ENCODE measurements at regions not wholly inside any gene's neighbourhood (a gene's known extent, or its start where the extent isn't known, plus 50 kb on each side); places are given as distances from the start of the nearest gene placed in this dataset.
A peak's percentile ranks its signal among the peaks of the same experiment; 100 is the strongest.

DNA sequence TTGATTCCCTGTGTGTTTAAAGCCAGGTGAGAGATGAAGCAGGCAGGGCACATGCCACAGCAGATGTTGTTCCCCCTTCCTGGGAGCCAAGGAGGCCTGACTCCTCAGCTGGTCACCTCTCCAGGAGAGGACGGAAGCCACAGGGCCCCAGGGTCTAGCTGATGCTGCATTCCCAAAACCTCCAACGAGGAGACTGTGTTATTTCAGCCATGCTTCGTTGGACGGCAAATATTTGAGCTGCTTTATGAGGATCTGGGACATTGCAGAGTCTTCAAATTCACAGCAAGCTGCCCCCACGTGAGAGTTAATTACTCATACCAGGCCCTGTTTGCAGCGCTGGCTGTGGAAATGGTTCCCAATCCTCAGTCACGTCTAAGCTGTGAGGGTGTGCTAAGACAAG is 85.3 kb downstream of the CDC7 start:
- Histone ChIP-seq H3K4me3 (ENCODE audit: low read depth in 1 of 3, low read length in 3 of 3) (no peak overlapping the region), H3K9me3 (ENCODE audit: control insufficient read depth in 2 of 2, insufficient read depth in 1 of 2, low read depth in 1 of 2, low read length in 1 of 2) (no peaks in the 10 kb centered on the region), H3K4me1 (ENCODE audit: control insufficient read depth in 3 of 3, insufficient read depth in 2 of 3, low read depth in 1 of 3, low read length in 2 of 3) (no peaks in the 10 kb centered on the region), H3K27me3 (ENCODE audit: control insufficient read depth in 3 of 3, insufficient read depth in 3 of 3, low read length in 3 of 3) (peaks cover 0 to 2% (median 0%) of the 10 kb centered on the region in 3 donors), H3K27ac (ENCODE audit: low read depth in 1 of 3, low read length in 2 of 3) (no peak overlapping the region), H3K36me3 (ENCODE audit: control insufficient read depth in 3 of 3, insufficient read depth in 2 of 3, low read depth in 1 of 3, low read length in 3 of 3) (no peaks in the 10 kb centered on the region)
- DNase-seq (no peak), FAIRE-seq (no peak)
- 79 to 83% (median 83%) methylated on average over 7 of the region's 7 CpGs for WGBS, 3 donors

DNA sequence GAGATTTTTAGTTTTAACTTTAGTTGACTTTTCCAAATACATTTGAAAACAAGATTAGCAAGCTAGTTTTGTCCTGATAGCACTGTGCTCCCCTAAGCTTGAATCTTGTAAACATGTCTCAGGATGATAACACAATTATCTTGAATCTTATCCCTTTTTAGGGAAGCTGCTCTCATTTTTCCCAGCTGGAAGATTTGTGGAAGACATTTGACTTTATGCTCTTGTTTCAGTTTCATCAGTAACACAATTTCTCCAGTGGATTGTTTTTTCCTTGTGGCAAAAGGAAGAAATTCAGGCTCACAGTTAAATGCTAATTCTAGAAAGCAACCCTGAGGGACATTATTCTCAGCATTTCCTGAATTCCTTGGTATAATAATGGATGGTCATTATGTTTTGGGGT is 88.8 kb downstream of the CDC7 start:
- Histone ChIP-seq H3K4me1 (ENCODE audit: control insufficient read depth in 3 of 3, insufficient read depth in 2 of 3, low read depth in 1 of 3, low read length in 2 of 3) (no peaks in the 10 kb centered on the region), H3K9me3 (ENCODE audit: control insufficient read depth in 2 of 2, insufficient read depth in 1 of 2, low read depth in 1 of 2, low read length in 1 of 2) (no peaks in the 10 kb centered on the region), H3K36me3 (ENCODE audit: control insufficient read depth in 3 of 3, insufficient read depth in 2 of 3, low read depth in 1 of 3, low read length in 3 of 3) (no peaks in the 10 kb centered on the region), H3K4me3 (ENCODE audit: low read depth in 1 of 3, low read length in 3 of 3) (no peak overlapping the region), H3K27ac (ENCODE audit: low read depth in 1 of 3, low read length in 2 of 3) (no peak overlapping the region), H3K27me3 (ENCODE audit: control insufficient read depth in 3 of 3, insufficient read depth in 3 of 3, low read length in 3 of 3) (peaks cover 0 to 2% (median 0%) of the 10 kb centered on the region in 3 donors)
- FAIRE-seq (no peak), DNase-seq (no peak)

DNA sequence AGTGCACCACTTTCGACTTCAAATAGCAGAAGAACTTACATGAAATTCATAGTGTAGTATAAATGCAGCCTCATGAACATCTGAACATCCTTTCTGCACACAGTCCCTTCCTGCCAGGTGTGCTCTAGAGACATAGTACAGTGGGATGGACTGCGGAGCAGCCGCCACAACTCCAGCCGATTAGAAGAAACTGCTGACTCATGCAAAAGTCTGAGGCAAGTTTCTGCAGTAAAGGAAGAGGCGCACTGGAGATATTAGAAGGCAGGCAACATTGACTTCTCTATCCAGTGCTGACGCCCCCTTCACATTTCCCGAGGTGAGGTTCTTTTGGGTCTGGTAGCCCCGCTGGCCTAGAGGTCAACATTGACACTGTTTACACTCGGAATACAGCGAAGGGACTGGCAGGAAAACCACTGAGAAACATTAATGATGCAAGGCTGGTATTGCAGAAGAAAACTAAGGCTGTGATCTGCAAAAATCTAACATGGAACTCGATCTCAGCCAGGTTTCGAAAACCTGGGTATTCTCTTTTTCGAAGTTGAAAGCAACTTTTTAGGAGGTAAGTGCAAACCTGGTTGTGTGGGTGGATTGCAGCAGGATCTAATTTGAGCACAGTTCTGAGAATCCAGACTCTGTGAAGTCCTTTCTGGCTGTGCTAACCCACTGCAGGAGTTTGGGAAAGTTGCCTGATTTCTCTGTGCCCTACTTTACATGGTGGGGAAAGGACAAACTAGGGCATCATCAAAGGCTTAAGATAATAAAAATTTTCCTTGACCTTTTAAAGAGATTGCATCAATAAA is 90.7 kb downstream of the CDC7 start:
- WGBS, 3 donors = 14 to 59% (median 37%) methylated on average over 13 of the region's 13 CpGs
- no peak overlapping the region for H3K4me3 ChIP-seq (ENCODE audit: low read depth in 1 of 3, low read length in 3 of 3)

DNA sequence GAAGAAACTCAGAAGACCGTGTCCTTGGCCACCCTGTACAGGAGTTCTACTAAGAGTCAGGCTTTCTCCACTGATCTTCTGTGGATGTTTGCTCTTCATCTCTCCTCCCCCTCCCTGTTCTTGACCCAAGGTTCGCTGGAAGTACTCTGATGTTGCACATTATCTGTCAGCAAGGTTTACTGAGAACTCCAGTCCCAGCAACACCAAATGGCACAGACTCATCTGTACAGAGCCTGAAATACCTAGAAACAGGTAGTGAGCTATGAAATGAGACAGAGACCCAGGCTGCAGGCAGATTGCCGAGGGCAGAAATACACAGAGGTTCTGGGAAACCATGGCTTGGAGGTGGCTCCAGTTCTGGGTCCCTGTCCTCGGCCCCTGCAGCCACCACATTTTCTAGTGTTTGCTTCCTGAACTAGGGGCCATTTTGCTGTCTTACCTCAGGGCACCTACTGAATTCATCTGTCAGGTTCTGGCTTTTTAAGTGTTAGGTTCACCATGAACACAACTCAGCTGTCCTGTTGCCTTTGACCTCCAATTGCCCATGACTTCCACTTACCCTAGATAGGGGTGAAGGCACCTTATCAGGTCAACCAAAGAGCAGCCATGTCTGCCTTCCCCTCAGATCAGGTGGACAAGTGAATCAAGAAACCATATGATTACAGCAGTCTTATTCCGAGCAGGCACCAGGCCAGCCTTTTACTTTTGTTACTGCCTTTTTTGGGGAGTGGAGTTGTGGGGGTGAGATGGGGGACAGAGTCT is 92.2 kb downstream of the CDC7 start:
- DNase-seq = no peak
- Histone ChIP-seq H3K9me3 (ENCODE audit: control insufficient read depth in 2 of 2, insufficient read depth in 1 of 2, low read depth in 1 of 2, low read length in 1 of 2) (no peaks in the 10 kb centered on the region), H3K27me3 (ENCODE audit: control insufficient read depth in 3 of 3, insufficient read depth in 3 of 3, low read length in 3 of 3) (peaks cover 0 to 2% (median 0%) of the 10 kb centered on the region in 3 donors), H3K36me3 (ENCODE audit: control insufficient read depth in 3 of 3, insufficient read depth in 2 of 3, low read depth in 1 of 3, low read length in 3 of 3) (no peaks in the 10 kb centered on the region), H3K27ac (ENCODE audit: low read depth in 1 of 3, low read length in 2 of 3) (no peak overlapping the region), H3K4me1 (ENCODE audit: control insufficient read depth in 3 of 3, insufficient read depth in 2 of 3, low read depth in 1 of 3, low read length in 2 of 3) (no peaks in the 10 kb centered on the region), H3K4me3 (ENCODE audit: low read depth in 1 of 3, low read length in 3 of 3) (no peak overlapping the region)
- WGBS, 3 donors = 74 to 89% (median 84%) methylated on average over 5 of the region's 5 CpGs
- FAIRE-seq = no peak

More for the DNA sequence above, 90.7 kb downstream of the CDC7 start:
- Histone ChIP-seq H3K27ac (ENCODE audit: low read depth in 1 of 3, low read length in 2 of 3) (no peak overlapping the region), H3K27me3 (ENCODE audit: control insufficient read depth in 3 of 3, insufficient read depth in 3 of 3, low read length in 3 of 3) (peaks cover 0 to 2% (median 0%) of the 10 kb centered on the region in 3 donors), H3K9me3 (ENCODE audit: control insufficient read depth in 2 of 2, insufficient read depth in 1 of 2, low read depth in 1 of 2, low read length in 1 of 2) (no peaks in the 10 kb centered on the region), H3K4me1 (ENCODE audit: control insufficient read depth in 3 of 3, insufficient read depth in 2 of 3, low read depth in 1 of 3, low read length in 2 of 3) (no peaks in the 10 kb centered on the region), H3K36me3 (ENCODE audit: control insufficient read depth in 3 of 3, insufficient read depth in 2 of 3, low read depth in 1 of 3, low read length in 3 of 3) (no peaks in the 10 kb centered on the region)
- FAIRE-seq (no peak), DNase-seq (peak in 1 of 2 donors; percentile 58)

DNA sequence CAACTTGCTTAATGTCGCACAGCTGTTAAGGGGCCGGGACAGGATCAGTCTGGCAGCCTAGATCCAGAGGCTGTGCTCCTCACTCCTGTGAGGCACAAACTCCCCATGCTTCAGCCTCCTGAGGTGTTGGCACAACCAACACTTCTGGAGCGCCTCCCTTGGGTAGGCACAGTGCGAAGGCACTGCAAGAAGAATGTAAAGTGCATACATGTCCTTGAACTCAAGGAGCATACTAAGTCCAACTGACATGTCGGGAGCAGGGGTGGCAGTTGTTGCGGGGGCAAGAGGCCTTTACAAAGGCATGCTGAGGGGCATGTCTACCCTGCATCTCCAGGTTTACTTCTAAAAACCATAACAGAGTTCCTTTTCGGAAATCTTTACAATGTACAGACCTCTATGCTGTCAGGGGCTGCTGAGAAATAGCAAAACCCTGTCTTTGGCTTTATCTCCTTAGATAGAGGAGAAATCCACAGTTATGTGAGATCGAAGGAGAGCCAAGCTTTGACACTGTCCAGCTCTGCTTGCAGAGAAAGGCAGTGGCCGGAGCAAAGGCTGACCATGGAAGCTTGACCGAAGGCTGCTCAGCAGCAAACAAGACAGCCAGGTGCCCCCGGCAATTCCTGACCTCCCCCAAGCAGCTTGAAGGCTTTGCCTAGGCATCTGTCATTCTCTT is 93.9 kb downstream of the CDC7 start:
- Histone ChIP-seq H3K4me1 (ENCODE audit: control insufficient read depth in 3 of 3, insufficient read depth in 2 of 3, low read depth in 1 of 3, low read length in 2 of 3) (no peaks in the 10 kb centered on the region), H3K36me3 (ENCODE audit: control insufficient read depth in 3 of 3, insufficient read depth in 2 of 3, low read depth in 1 of 3, low read length in 3 of 3) (no peaks in the 10 kb centered on the region), H3K4me3 (ENCODE audit: low read depth in 1 of 3, low read length in 3 of 3) (no peak overlapping the region), H3K27ac (ENCODE audit: low read depth in 1 of 3, low read length in 2 of 3) (no peak overlapping the region), H3K27me3 (ENCODE audit: control insufficient read depth in 3 of 3, insufficient read depth in 3 of 3, low read length in 3 of 3) (peaks cover 0 to 2% (median 0%) of the 10 kb centered on the region in 3 donors), H3K9me3 (ENCODE audit: control insufficient read depth in 2 of 2, insufficient read depth in 1 of 2, low read depth in 1 of 2, low read length in 1 of 2) (no peaks in the 10 kb centered on the region)
- FAIRE-seq (no peak), DNase-seq (no peak)
- WGBS, 3 donors = 90 to 96% (median 94%) methylated on average over 11 of the region's 11 CpGs

DNA sequence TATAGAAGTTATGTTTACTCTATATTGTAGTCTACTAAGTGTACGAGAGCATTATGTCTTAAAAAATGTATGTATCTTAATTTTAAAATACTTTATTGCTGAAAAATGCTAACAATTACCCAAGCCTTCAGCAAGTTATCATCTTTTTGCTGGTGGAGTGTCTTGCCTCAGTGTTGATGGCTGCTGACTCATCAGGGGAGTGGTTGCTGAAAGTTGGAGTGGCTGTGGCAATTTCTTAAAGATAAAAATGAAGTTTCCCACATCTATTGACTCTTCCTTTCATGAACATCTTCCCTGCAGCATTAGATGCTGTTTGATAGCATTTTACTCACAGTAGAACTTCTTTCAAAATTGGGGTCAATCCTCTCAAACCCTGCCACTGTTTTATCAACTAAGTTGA is 95.8 kb downstream of the CDC7 start:
- Histone ChIP-seq H3K9me3 (ENCODE audit: control insufficient read depth in 2 of 2, insufficient read depth in 1 of 2, low read depth in 1 of 2, low read length in 1 of 2) (no peaks in the 10 kb centered on the region), H3K27ac (ENCODE audit: low read depth in 1 of 3, low read length in 2 of 3) (no peak overlapping the region), H3K36me3 (ENCODE audit: control insufficient read depth in 3 of 3, insufficient read depth in 2 of 3, low read depth in 1 of 3, low read length in 3 of 3) (no peaks in the 10 kb centered on the region), H3K4me1 (ENCODE audit: control insufficient read depth in 3 of 3, insufficient read depth in 2 of 3, low read depth in 1 of 3, low read length in 2 of 3) (no peaks in the 10 kb centered on the region), H3K27me3 (ENCODE audit: control insufficient read depth in 3 of 3, insufficient read depth in 3 of 3, low read length in 3 of 3) (no peaks in the 10 kb centered on the region), H3K4me3 (ENCODE audit: low read depth in 1 of 3, low read length in 3 of 3) (no peak overlapping the region)
- no peak for FAIRE-seq
- WGBS, 3 donors = 91 to 94% (median 93%) methylated on average over 1 of the region's 1 CpG
- DNase-seq = no peak

DNA sequence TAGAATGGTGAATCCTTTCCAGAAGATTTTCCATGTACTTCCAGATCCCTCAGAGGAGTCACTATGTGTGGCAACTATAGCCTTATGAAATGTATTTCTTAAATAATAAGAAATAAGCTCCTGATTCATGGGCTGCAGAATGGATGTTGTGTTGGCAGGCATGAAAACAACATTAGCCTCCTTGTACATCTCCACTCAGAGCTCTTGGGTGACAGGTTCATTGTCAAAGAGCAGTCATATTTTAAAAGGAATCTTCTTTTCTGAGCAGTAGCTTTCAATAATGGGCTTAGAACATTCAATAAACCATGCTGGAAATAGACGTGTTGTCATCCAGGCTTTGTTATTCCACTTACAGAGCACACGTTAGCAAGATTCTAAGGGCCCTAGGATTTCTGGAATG is 96.6 kb downstream of the CDC7 start:
- H3K9me3 ChIP-seq (ENCODE audit: control insufficient read depth in 2 of 2, insufficient read depth in 1 of 2, low read depth in 1 of 2, low read length in 1 of 2) = no peaks in the 10 kb centered on the region
- H3K36me3 ChIP-seq (ENCODE audit: control insufficient read depth in 3 of 3, insufficient read depth in 2 of 3, low read depth in 1 of 3, low read length in 3 of 3) = no peaks in the 10 kb centered on the region
- FAIRE-seq = no peak
- no peak overlapping the region for H3K27ac ChIP-seq (ENCODE audit: low read depth in 1 of 3, low read length in 2 of 3)
- 86 to 90% (median 88%) methylated on average over 2 of the region's 2 CpGs for WGBS, 3 donors
- no peaks in the 10 kb centered on the region for H3K27me3 ChIP-seq (ENCODE audit: control insufficient read depth in 3 of 3, insufficient read depth in 3 of 3, low read length in 3 of 3)
- H3K4me3 ChIP-seq (ENCODE audit: low read depth in 1 of 3, low read length in 3 of 3) = no peak overlapping the region
- H3K4me1 ChIP-seq (ENCODE audit: control insufficient read depth in 3 of 3, insufficient read depth in 2 of 3, low read depth in 1 of 3, low read length in 2 of 3) = no peaks in the 10 kb centered on the region
- no peak for DNase-seq

DNA sequence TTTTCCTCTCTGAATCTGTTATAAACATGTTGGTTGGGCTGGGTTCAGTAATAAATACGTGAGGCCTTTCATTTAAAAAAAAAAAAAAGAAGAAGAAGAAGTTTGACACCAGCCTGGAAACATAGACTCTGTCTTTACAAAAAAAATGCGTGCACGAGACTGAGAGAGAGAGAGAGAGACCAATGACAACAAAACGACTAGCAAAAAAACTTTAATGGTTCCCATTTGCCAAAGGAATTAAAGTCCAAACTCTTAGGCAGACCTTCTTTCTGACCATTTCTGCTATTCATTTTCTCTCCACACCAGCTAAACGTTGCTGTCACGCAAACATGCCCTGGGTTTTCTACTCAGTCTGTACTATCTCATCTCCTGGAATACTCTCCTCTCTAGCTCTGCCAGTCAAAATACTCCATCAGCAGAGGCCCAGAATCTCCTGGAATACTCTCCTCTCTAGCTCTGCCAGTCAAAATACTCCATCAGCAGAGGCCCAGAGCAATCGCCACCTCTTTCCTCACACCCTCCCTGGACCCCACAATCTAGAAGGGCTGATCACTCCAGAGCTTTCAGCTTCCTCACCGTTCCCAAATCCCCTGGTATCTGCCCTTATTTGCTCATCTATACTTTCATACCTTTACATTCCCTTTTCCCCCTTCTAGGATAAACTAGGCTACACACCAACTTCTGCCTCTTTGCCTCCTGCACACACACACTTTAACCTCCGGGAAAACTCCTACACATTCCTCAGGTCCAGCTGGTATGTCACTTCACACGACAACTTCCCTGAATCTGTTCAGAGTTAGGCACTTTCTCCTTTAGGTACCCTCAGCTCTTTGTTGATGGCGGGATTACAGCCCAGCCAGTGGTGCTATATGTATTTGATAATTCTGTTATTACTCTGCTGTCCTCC is 100.0 kb downstream of the CDC7 start:
- Histone ChIP-seq H3K4me1 (ENCODE audit: control insufficient read depth in 3 of 3, insufficient read depth in 2 of 3, low read depth in 1 of 3, low read length in 2 of 3) (no peaks in the 10 kb centered on the region), H3K36me3 (ENCODE audit: control insufficient read depth in 3 of 3, insufficient read depth in 2 of 3, low read depth in 1 of 3, low read length in 3 of 3) (no peaks in the 10 kb centered on the region), H3K27ac (ENCODE audit: low read depth in 1 of 3, low read length in 2 of 3) (no peak overlapping the region), H3K9me3 (ENCODE audit: control insufficient read depth in 2 of 2, insufficient read depth in 1 of 2, low read depth in 1 of 2, low read length in 1 of 2) (no peaks in the 10 kb centered on the region), H3K27me3 (ENCODE audit: control insufficient read depth in 3 of 3, insufficient read depth in 3 of 3, low read length in 3 of 3) (no peaks in the 10 kb centered on the region), H3K4me3 (ENCODE audit: low read depth in 1 of 3, low read length in 3 of 3) (no peak overlapping the region)
- WGBS, 3 donors = 61 to 85% (median 69%) methylated on average over 11 of the region's 11 CpGs
- no peak for FAIRE-seq
- DNase-seq = no peak

All from small intestine (tissue), 7 donors.